Fibroblast of villous mesenchyme (primary cell): ENCODE measurements at regions not wholly inside any gene's neighbourhood (a gene's known extent, or its start where the extent isn't known, plus 50 kb on each side); places are given as distances from the start of the nearest gene placed in this dataset.
"Not testable (repeated sequence)": the region's sequence is repeated elsewhere in the genome, so short reads cannot be mapped to it uniquely, and the experiment has no call there.

Experiments used
- DNase-seq: peaks from one replicate; pipeline ENCODE4 v3.0.0-alpha.2; 2010; ENCODE audit warnings: low read depth
- H3K4me3 ChIP-seq: 2 replicates; pipeline ENCODE4 v1.5.1; 2011; ENCODE audit warnings: low read depth, mild to moderate bottlenecking, low read length
- CTCF ChIP-seq: IDR thresholded peaks from 2 replicates; pipeline ENCODE4 v1.5.1; 2012; ENCODE audit warnings: low read depth, mild to moderate bottlenecking, low read length; ENCODE audit not compliant: insufficient read depth

- peak; percentile 41 for TF ChIP-seq CTCF
- DNase-seq: no peak
- H3K4me3 ChIP-seq: no peak overlapping the region
These were observed 125.8 kb downstream of the MRPL14 start for GRCh38 chr6:44001318-44002066.

- no peak for DNase-seq
- TF ChIP-seq CTCF: no peak
These were observed 126.9 kb downstream of the MRPL14 start for GRCh38 chr6:44000164-44000842.

GRCh38 chr6:43999628-44000027 is 127.6 kb downstream of the MRPL14 start:
- no peak for DNase-seq
- no peak overlapping the region for H3K4me3 ChIP-seq
- no peak for TF ChIP-seq CTCF

More at GRCh38 chr6:44000164-44000842, 126.9 kb downstream of the MRPL14 start:
- H3K4me3 ChIP-seq: no peak overlapping the region

GRCh38 chr6:43998592-43999243 is 128.5 kb downstream of the MRPL14 start:
- H3K4me3 ChIP-seq, DNase-seq: not testable (repeated sequence)

GRCh38 chr6:43997990-43998585 is 129.2 kb downstream of the MRPL14 start:
- not testable (repeated sequence) for H3K4me3 ChIP-seq, DNase-seq

GRCh38 chr6:43997345-43997677 is 129.9 kb downstream of the MRPL14 start:
- DNase-seq: no peak
- no peak overlapping the region for H3K4me3 ChIP-seq
- no peak for TF ChIP-seq CTCF

GRCh38 chr6:43996618-43997344 is 130.5 kb downstream of the MRPL14 start:
- no peak for DNase-seq
- no peak for TF ChIP-seq CTCF
- H3K4me3 ChIP-seq: no peak overlapping the region
